ENCODE measurements at regions not wholly inside any gene's neighbourhood (a gene's known extent, or its start where the extent isn't known, plus 50 kb on each side); places are given as distances from the start of the nearest gene placed in this dataset.

GRCh38 chr2:220373878-220374277 is 746.4 kb downstream of the SLC4A3 start:
- TF ChIP-seq CTCF (IDR thresholded peaks at IDR 0.05; ENCODE audit: low read depth, low read length, poor library complexity, severe bottlenecking) (no peak), EZH2phosphoT487 (IDR thresholded peaks at IDR 0.05; ENCODE audit: borderline replicate concordance, low read length) (no peak)
